ENCODE measurements at regions not wholly inside any gene's neighbourhood (a gene's known extent, or its start where the extent isn't known, plus 50 kb on each side); places are given as distances from the start of the nearest gene placed in this dataset.
A peak's percentile ranks its signal among the peaks of the same experiment; 100 is the strongest.

DNA sequence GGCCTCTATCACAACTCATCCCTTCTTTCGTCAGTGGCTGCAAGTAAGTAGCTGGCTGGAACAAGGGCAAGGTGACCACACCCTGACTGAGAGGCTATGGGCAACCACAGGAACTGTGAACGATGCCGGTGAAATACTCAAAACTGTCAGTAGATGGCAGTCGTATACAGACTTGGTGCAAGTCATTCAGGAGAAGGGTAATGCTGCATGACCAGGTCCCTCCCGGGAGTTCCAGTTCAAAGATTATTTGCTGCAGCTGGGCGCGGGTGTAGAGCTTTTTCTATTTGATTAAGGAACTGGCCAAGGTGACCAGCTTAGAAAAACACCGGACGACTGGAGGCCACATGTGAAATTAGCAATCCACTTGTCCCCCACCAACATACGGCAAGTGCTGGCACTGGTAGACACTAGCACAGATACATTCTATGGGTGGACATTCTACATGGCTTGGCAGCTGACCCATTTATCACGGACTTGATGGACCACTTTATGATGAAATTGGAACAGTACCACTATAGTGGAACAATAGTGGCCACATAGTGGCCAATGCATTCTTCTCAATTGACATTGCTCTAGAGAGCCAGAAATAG lies 726.6 kb downstream of the TRAM1L1 start:
- Mint-ChIP-seq H3K27me3 (no peaks in the 10 kb centered on the region), H3K9me3 (no peaks in the 10 kb centered on the region), H3K27ac (no peak overlapping the region), H3K4me1 (ENCODE audit: low read depth) (no peaks in the 10 kb centered on the region), H3K4me3 (no peak overlapping the region), H3K36me3 (ENCODE audit: low read depth) (no peaks in the 10 kb centered on the region)
- peak; percentile 41 for TF ChIP-seq CTCF (IDR thresholded peaks at IDR 0.05)
- DNase-seq (peak; percentile 48), ATAC-seq (peak; percentile 84)
- CTCF ChIA-PET, result interaction anchor here (0.8 to 1.7 kb wide), 3 partner anchors 8 to 24 kb away, joined by 3 to 5 read pairs (median 4); no protein-coding TSS in a partner anchor
- POLR2A ChIA-PET, result no interaction called here
- intact Hi-C loops (cut with micrococcal nuclease), result no loop called here

- ATAC-seq (no peak), DNase-seq (no peak)
- Mint-ChIP-seq H3K36me3 (ENCODE audit: low read depth) (no peaks in the 10 kb centered on the region), H3K9me3 (no peaks in the 10 kb centered on the region), H3K27ac (no peak overlapping the region), H3K27me3 (no peaks in the 10 kb centered on the region), H3K4me1 (ENCODE audit: low read depth) (no peaks in the 10 kb centered on the region), H3K4me3 (no peak overlapping the region)
- POLR2A ChIA-PET, result no interaction called here
- intact Hi-C loops (cut with micrococcal nuclease), result no loop called here
- CTCF ChIA-PET, result interaction anchor here (1.7 kb wide), 1 partner anchor 7 kb away, joined by 4 read pairs; no protein-coding TSS in a partner anchor
- no peak for TF ChIP-seq CTCF (IDR thresholded peaks at IDR 0.05)
Measured at GRCh38 chr4:116357758-116358157, 727.6 kb downstream of the TRAM1L1 start.

DNA sequence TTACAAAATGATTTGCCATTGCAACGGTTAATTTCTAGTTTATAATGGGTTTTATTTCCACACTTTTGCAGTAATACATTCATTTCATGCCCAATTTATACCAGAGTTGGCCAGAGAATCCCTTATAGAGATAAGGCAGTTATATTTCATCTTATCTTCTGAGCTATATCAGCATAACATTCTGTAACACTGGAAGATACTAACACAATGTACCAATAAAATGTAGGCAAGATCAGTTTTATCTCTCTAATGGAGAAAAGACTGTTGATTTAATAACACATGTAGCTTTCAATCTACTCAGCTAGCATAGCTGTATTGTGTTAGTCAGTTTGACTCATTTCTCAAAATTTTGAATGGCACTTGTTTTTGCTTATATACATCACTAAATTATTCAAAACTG lies 738.6 kb downstream of the TRAM1L1 start:
- POLR2A ChIA-PET, result no interaction called here
- no peak overlapping the region for H3K27ac Mint-ChIP-seq
- no peaks in the 10 kb centered on the region for H3K36me3 Mint-ChIP-seq (ENCODE audit: low read depth)
- H3K4me1 Mint-ChIP-seq (ENCODE audit: low read depth), result no peaks in the 10 kb centered on the region
- no peak overlapping the region for H3K4me3 Mint-ChIP-seq
- no peak for TF ChIP-seq CTCF (IDR thresholded peaks at IDR 0.05)
- DNase-seq (no peak), ATAC-seq (no peak)
- H3K27me3 Mint-ChIP-seq, result no peaks in the 10 kb centered on the region
- intact Hi-C loops (cut with micrococcal nuclease), result no loop called here
- no peaks in the 10 kb centered on the region for H3K9me3 Mint-ChIP-seq
- CTCF ChIA-PET, result no interaction called here

GRCh38 chr4:116343809-116344208 lies 741.6 kb downstream of the TRAM1L1 start:
- TF ChIP-seq CTCF (IDR thresholded peaks at IDR 0.05), result no peak
- Mint-ChIP-seq H3K4me1 (ENCODE audit: low read depth) (no peaks in the 10 kb centered on the region), H3K27ac (no peak overlapping the region), H3K4me3 (no peak overlapping the region), H3K27me3 (no peaks in the 10 kb centered on the region), H3K36me3 (ENCODE audit: low read depth) (no peaks in the 10 kb centered on the region), H3K9me3 (no peaks in the 10 kb centered on the region)
- DNase-seq (no peak), ATAC-seq (no peak)
- CTCF ChIA-PET, result no interaction called here
- POLR2A ChIA-PET, result no interaction called here
- intact Hi-C loops (cut with micrococcal nuclease), result no loop called here

GRCh38 chr4:116342143-116342542 lies 743.2 kb downstream of the TRAM1L1 start:
- Mint-ChIP-seq H3K4me1 (ENCODE audit: low read depth) (no peaks in the 10 kb centered on the region), H3K27ac (no peak overlapping the region), H3K4me3 (no peak overlapping the region), H3K27me3 (no peaks in the 10 kb centered on the region), H3K36me3 (ENCODE audit: low read depth) (no peaks in the 10 kb centered on the region), H3K9me3 (no peaks in the 10 kb centered on the region)
- CTCF ChIA-PET, result no interaction called here
- POLR2A ChIA-PET, result no interaction called here
- no peak for DNase-seq
- no peak for ATAC-seq
- intact Hi-C loops (cut with micrococcal nuclease), result no loop called here
- no peak for TF ChIP-seq CTCF (IDR thresholded peaks at IDR 0.05)

Measured in activated CD8-positive, alpha-beta T cell treated with anti-CD3 and anti-CD28 coated beads for 36 hours (primary cell).